Right renal cortex interstitium (tissue), 3 donors: ENCODE measurements at regions not wholly inside any gene's neighbourhood (a gene's known extent, or its start where the extent isn't known, plus 50 kb on each side); places are given as distances from the start of the nearest gene placed in this dataset.
A peak's percentile ranks its signal among the peaks of the same experiment; 100 is the strongest.

ENCODE experiments used
- DNase-seq, 3 donors: peaks; one replicate each; pipeline ENCODE4 v3.0.0-alpha.2; 2013; ENCODE audit warnings: low read depth in 3 of 3, low spot score in 2 of 3

GRCh38 chr3:76387000-76387399 lies 601.7 kb upstream of the ZNF717 start:
- DNase-seq: no peak

- no peak for DNase-seq
Observed at GRCh38 chr3:76400141-76400540, 614.8 kb upstream of the ZNF717 start.

DNA sequence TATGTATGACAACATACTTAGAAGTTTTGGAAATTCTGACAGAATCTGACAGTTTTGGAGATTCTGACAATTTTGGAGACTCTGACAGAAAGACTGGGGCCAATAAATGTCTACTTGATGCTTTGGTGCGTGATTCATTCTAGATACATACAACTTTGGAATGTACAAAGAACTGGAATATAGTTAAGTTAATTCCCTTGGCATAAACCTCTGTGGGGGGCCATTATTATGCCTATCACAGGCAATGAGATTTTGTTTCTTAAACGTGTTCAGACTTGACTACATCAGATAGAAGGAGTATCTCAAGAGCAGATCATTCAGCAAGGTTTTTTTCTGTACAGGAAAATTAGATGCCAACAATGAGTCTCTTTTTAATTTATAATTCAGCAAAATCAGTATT lies 617.6 kb upstream of the ZNF717 start:
- no peak for DNase-seq

DNA sequence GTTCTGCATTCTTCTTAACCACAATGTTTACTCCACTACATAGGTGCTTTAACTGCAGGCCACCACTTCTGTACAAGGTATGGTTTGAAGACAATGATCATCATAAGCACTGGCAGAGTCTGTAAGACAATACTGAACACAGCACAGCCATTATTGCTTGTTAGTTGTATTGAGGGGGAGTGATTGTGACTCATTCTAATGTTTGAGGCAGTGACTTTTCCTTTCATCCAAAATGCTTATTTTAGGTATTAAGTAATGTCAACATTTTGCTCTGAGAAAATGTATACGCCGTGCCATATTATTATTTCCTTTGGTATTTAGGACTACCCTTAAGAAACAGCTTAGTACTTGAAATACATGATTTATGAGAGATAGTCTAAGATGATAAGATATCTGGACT lies 618.2 kb upstream of the ZNF717 start:
- DNase-seq: no peak

DNA sequence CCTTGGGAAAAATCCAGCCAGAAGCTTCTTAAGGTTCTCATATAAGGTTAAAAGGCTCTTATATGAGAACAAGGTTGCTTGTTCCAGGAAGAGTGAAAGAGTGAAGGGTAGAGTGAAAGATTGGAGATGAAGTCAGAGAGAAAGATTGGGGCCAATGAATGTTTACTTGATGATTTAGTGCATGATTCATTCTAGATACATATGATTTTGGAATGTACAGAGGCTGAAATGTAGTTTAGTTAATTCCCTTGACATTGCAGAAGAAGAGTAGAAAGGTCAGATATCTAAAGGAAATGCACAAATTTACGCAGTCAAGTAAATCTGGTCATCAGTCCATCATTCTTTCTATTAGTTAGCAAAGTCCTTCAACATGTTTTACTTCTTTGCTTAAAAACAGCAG lies 619.8 kb upstream of the ZNF717 start:
- no peak for DNase-seq

GRCh38 chr3:76410762-76411281 lies 625.5 kb upstream of the ZNF717 start:
- no peak for DNase-seq

- DNase-seq: no peak
Observed at GRCh38 chr3:76415384-76415783, 624.5 kb upstream of the ROBO2 start.

DNA sequence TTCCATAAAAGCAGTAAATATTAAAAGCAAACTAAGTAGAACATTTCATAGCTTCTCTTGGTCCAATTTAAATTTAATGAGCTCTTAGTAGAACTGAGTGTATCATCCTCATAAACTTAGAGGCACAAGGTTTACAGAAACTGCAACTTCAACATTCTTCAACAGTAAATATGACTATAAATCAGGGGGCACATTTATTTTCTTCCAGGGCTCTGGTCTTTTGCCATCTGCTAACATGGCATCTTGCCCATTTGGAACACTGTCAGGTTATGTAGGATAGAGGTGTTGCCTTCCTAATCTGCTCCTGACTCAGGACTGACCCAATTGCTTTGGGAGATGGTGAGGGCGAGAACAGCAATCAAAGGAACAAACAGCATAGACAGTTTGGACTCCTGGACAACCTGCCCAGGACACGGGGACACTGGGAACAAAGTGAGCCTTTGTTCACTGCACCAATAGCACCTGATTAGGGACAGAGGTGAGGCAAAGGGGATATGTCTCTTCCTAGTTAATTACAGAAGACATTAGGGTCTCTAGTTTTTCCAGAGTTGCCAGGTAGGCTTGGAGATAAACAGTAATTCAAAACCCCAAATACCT lies 610.2 kb upstream of the ROBO2 start:
- no peak for DNase-seq

DNA sequence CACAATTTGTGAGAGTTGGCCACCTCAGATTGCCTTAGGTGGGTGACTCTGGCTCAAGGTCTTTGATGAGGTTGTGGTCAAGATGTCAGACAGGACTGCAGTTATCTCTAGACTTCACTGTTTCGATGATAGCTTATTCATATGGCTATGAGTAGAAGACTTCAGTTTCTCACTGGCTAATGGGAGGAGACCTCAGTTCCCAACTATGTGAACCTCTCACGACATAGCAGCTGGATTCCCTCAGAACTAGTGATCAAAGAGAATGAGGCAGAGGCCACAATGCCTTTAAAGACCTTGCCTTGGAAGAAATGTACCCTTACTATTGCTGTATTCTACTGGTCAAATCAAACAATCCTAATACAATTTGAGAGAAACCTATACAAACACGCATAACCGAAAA lies 607.5 kb upstream of the ROBO2 start:
- peak in 2 of 3 donors; percentile 5 to 6 for DNase-seq

DNA sequence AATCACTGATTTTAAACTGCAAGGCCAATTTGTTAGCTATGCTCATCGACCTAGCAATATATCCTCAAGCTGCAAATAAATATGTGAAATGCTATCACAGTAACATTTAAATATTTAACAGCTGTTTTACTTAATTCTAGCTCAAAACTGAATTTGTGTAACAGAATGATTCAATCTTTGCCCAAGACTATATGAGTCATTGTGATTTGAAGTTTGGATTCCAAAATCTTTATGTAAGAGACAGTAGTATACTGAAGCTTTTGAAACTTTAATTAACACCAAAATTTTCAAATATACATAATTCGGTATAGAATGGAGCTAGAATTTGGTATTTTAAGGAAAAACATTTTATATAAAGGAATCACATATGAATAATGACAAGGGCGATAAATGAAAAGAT lies 603.0 kb upstream of the ROBO2 start:
- no peak for DNase-seq

GRCh38 chr3:76438971-76439370 lies 600.9 kb upstream of the ROBO2 start:
- DNase-seq: no peak

GRCh38 chr3:76442374-76442915 lies 597.5 kb upstream of the ROBO2 start:
- no peak for DNase-seq

GRCh38 chr3:76456322-76456721 lies 583.6 kb upstream of the ROBO2 start:
- DNase-seq: no peak

DNA sequence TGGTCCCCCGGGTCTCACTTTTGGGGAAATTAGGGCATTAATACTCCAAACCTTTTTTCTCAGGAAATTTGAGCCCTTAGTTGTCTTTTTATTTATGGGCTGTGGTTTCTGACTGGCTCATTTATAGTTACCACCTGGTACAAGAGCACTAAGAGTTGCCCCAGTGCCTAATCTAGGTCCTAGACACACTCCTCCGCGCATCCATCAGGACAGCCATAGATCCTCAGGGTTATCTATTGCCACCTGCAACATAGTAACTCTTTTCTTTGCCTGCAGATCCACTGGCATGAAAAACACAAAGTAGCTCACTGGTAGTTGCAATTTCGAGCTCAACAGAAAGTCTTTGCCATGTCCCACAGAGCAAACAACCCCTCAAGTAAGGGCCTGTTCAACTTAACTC lies 576.4 kb upstream of the ROBO2 start:
- no peak for DNase-seq

DNA sequence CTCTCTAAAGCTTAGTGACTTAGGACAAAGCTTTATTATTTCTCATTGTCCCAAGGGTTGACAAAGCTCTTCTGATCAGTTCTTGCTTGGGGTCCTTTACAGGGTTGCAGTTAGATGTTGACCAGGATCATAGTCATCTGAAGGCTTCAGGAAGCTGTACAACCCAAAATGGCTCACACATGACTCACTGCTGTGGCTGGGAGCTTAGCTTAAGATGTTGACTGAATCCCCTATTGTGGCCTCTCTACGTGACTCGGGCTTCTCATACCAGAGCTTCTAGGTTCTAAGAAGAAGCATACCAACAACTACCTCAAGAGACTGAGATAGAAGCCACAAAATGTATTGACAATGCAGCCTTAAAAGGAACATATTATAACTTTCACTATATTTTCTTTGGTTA lies 569.6 kb upstream of the ROBO2 start:
- DNase-seq: no peak

DNA sequence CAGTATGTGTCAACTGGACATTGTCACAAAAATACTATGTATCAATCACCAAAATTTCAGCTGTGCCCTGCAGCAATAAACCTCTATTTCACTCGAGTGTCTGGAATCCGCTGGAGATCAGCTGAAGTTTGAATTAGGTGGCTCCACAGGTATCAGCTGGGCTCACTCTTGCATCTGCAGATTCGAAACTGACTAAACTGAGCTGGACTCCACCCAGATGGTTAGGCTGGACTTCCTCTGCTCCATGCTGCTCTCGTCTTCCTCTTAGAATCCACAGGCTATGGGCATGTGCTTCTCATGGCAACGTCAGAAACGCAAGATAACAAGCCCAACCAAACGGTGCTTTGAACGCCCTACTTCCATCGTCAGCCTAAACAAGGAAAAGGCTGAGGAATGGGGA lies 565.3 kb upstream of the ROBO2 start:
- DNase-seq: no peak

GRCh38 chr3:76479161-76479650 lies 560.7 kb upstream of the ROBO2 start:
- DNase-seq: no peak

DNA sequence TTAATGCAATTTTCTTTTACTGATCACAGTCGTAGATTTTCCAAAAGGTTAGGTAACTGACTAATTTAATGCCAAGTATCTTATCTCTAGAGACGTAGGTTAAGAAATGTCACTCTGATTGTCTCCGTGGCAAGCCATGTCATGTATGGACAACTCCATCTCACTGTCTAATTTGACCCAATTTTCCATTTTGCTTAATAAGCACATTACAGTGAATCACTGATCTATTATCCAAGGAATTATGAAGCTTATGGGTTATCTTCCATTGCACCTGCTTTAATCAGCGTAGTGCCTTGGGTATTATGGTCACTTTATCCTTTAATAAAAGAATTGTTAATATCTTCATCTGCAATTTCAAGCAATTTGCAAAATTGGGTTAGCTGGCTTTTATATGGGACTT lies 557.4 kb upstream of the ROBO2 start:
- DNase-seq: no peak

DNA sequence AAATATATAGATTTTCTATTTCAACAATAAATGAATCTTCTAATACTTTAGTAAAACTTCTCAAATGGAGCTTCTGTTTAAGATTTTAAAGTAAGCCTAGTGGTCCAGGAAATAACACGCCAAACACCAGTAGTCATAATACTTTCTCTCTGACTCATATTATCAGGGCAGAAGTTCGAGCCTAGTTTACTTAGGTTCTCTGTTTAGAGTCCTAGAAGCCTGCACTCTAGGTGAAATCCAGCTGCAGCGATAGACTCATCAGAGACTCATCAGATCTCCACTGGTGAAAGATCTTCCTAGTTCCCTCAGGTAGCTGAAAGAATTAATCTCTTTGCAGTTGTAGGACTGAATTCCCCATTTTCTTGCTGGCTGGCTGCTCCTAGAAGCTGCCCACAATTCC lies 552.5 kb upstream of the ROBO2 start:
- DNase-seq: no peak

DNA sequence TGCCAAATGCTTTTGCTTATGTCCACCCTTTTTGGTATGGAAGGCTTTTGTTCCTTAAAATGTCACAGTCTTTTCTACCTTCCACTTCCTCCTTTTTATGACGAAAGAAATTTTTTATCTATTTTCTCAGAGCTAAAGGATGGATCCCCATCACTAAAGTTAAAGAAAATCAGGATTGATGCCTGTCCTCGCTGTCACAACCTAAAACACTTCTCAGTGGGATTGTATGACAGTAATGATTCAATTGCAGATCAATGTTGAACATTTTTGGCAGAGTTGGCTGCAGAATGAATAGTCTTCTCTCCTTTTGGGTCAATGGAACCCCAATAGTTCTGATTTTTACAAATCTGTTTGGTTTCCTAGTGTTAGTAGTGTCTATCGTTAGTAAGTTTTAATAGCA lies 549.8 kb upstream of the ROBO2 start:
- DNase-seq: no peak

- no peak for DNase-seq
Observed at GRCh38 chr3:76495216-76495615, 544.7 kb upstream of the ROBO2 start.

- no peak for DNase-seq
Observed at GRCh38 chr3:76497636-76498035, 542.3 kb upstream of the ROBO2 start.
